Liver (tissue), 8 donors: ENCODE measurements at regions not wholly inside any gene's neighbourhood (a gene's known extent, or its start where the extent isn't known, plus 50 kb on each side); places are given as distances from the start of the nearest gene placed in this dataset.

ENCODE experiments used
- DNase-seq: peaks from one replicate; pipeline ENCODE4 v3.0.0-alpha.2; 2017; ENCODE audit warnings: low spot score
- H3K27ac ChIP-seq, 2 donors: one replicate each; pipeline ENCODE4 v1.7.0; 2013; ENCODE audit warnings: inconsistent platforms in 2 of 2, low read length in 2 of 2, control low read depth in 1 of 2, low read depth in 1 of 2, mild to moderate bottlenecking in 1 of 2
- H3K27me3 ChIP-seq, 4 donors: one replicate each; pipeline versions ENCODE4 v1.6.1 to v1.7.0; 2013; ENCODE audit warnings: low read length in 3 of 4, inconsistent platforms in 1 of 4, mild to moderate bottlenecking in 1 of 4, moderate library complexity in 1 of 4; ENCODE audit not compliant: control insufficient read depth in 4 of 4, insufficient read depth in 4 of 4
- H3K36me3 ChIP-seq, 4 donors: one replicate each; pipeline versions ENCODE4 v1.6.1 to v1.7.0; 2013; ENCODE audit warnings: low read length in 3 of 4, mild to moderate bottlenecking in 3 of 4, low read depth in 1 of 4, moderate library complexity in 1 of 4; ENCODE audit not compliant: control insufficient read depth in 4 of 4, insufficient read depth in 3 of 4
- H3K4me1 ChIP-seq, 4 donors: one replicate each; pipeline versions ENCODE4 v1.6.1 to v1.7.0; 2013; ENCODE audit warnings: low read length in 3 of 4, mild to moderate bottlenecking in 3 of 4, moderate library complexity in 1 of 4; ENCODE audit not compliant: control insufficient read depth in 4 of 4, insufficient read depth in 4 of 4
- H3K4me3 ChIP-seq, 3 donors: one replicate each; pipeline versions ENCODE4 v1.6.1 to v1.7.0; 2013; ENCODE audit warnings: low read length in 3 of 3, control low read depth in 1 of 3, low read depth in 1 of 3, mild to moderate bottlenecking in 1 of 3
- H3K9ac ChIP-seq, 2 donors: one replicate each; pipeline ENCODE4 v1.7.0; 2013; ENCODE audit warnings: low read length in 2 of 2, mild to moderate bottlenecking in 2 of 2, moderate library complexity in 2 of 2, control low read depth in 1 of 2, low read depth in 1 of 2
- H3K9me3 ChIP-seq, 4 donors: one replicate each; pipeline versions ENCODE4 v1.6.1 to v1.7.0; 2013; ENCODE audit warnings: low read length in 3 of 4; ENCODE audit not compliant: control insufficient read depth in 4 of 4
- EGR1 ChIP-seq, 2 donors: IDR thresholded peaks; 2 replicates each; pipeline ENCODE4 v1.6.1; 2016 to 2018; ENCODE audit warnings: antibody characterized with exemption in 2 of 2, low read depth in 2 of 2
- FOXA1 ChIP-seq: IDR thresholded peaks from 2 replicates; pipeline ENCODE4 v1.6.1; 2016; ENCODE audit warnings: antibody characterized with exemption
- FOXA2 ChIP-seq: IDR thresholded peaks from 2 replicates; pipeline ENCODE4 v1.6.1; 2016; ENCODE audit warnings: antibody characterized with exemption
- GABPA ChIP-seq, 2 donors: IDR thresholded peaks in 1 of 2; conservative IDR thresholded peaks in 1 of 2; 2 replicates each; pipeline ENCODE4 v1.6.1; 2016; ENCODE audit warnings: antibody characterized with exemption in 2 of 2, mild to moderate bottlenecking in 1 of 2, moderate library complexity in 1 of 2
- HNF4A ChIP-seq, 2 donors: conservative IDR thresholded peaks; 2 replicates each; pipeline ENCODE4 v1.6.1; 2016; ENCODE audit warnings: antibody characterized with exemption in 2 of 2, mild to moderate bottlenecking in 2 of 2
- HNF4G ChIP-seq: IDR thresholded peaks from 2 replicates; pipeline ENCODE4 v1.6.1; 2016; ENCODE audit warnings: antibody characterized with exemption
- JUND ChIP-seq, 2 donors: IDR thresholded peaks; 2 replicates each; pipeline ENCODE4 v1.6.1; 2016; ENCODE audit warnings: antibody characterized with exemption in 2 of 2
- NR2F2 ChIP-seq: IDR thresholded peaks from 2 replicates; pipeline ENCODE4 v1.6.1; 2016; ENCODE audit warnings: antibody characterized with exemption
- RAD21 ChIP-seq, 2 donors: IDR thresholded peaks; 2 replicates each; pipeline ENCODE4 v1.6.1; 2016; ENCODE audit warnings: antibody characterized with exemption in 2 of 2, mild to moderate bottlenecking in 2 of 2
- RXRA ChIP-seq, 2 donors: IDR thresholded peaks; 2 replicates each; pipeline ENCODE4 v1.6.1; 2017 to 2018; ENCODE audit warnings: antibody characterized with exemption in 2 of 2, mild to moderate bottlenecking in 1 of 2
- SP1 ChIP-seq: IDR thresholded peaks from 2 replicates; pipeline ENCODE4 v1.6.1; 2018; ENCODE audit warnings: antibody characterized with exemption, mild to moderate bottlenecking
- TAF1 ChIP-seq: conservative IDR thresholded peaks from 2 replicates; pipeline ENCODE4 v1.6.1; 2016; ENCODE audit warnings: antibody characterized with exemption, mild to moderate bottlenecking
- YY1 ChIP-seq: IDR thresholded peaks from 2 replicates; pipeline ENCODE4 v1.6.1; 2016; ENCODE audit warnings: antibody characterized with exemption, mild to moderate bottlenecking
- WGBS: extraction: QIAGEN DNeasy Blood & Tissue Kit; methylation state at CpG from one replicate; pipeline ENCODE4 v1.1.7; 2013; 5-methylcytosine and 5-hydroxymethylcytosine counted together
- TF ChIP-seq, protein P1 (sequence below): IDR thresholded peaks from 2 replicates; pipeline ENCODE4 v1.6.1; 2016; ENCODE audit warnings: antibody characterized with exemption, mild to moderate bottlenecking
- TF ChIP-seq, protein P2 (sequence below): IDR thresholded peaks from 2 replicates; pipeline ENCODE4 v1.6.1; 2016; ENCODE audit warnings: antibody characterized with exemption
- TF ChIP-seq, protein P3 (sequence below): fragments of 150-350 bp; IDR thresholded peaks from 2 replicates; pipeline ENCODE4 v1.5.1; 2017; ENCODE audit warnings: improper control_type of control experiment, low read depth, low read length; ENCODE audit not compliant: missing input control
- TF ChIP-seq, protein P4 (sequence below): IDR thresholded peaks from 2 replicates; pipeline ENCODE4 v1.6.1; 2016; ENCODE audit warnings: antibody characterized with exemption
- TF ChIP-seq, protein P5 (sequence below): IDR thresholded peaks from 2 replicates; pipeline ENCODE4 v1.6.1; 2016; ENCODE audit warnings: antibody characterized with exemption
- donor health status: healthy.
- donor health status: healthy.
- donor health status: healthy.
- donor health status: healthy.
- donor health status: healthy.

DNA sequence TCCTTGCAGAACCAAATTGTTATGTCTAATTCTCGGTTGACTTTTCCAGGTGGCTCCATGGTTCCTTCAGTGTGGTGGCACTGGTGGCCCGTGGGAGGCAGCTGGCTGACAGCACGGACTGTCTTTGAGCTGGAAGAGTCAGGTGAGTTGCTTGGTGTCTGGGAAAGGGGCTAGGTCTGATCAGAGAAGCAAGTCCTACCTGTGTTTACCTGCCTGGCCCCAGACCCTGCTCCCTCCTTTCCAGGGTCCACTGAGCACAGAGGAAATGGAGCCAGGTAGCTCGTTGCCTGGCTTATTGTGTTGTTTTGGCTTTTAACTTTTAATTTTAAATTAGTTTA lies 111.8 kb downstream of the BANF2 start:
- Histone ChIP-seq H3K27me3 (no peaks in the 10 kb centered on the region), H3K9me3 (no peaks in the 10 kb centered on the region), H3K4me1 (peaks cover 8 to 36% (median 30%) of the 10 kb centered on the region in 4 donors), H3K36me3 (no peaks in the 10 kb centered on the region), H3K4me3 (no peak overlapping the region), H3K27ac (no peak overlapping the region), H3K9ac (no peak overlapping the region)
- no peak for DNase-seq
- 88% methylated on average over 4 of the region's 4 CpGs for WGBS
- TF ChIP-seq YY1 (no peak), JUND (IDR thresholded peaks at IDR 0.05) (no peak), RAD21 (IDR thresholded peaks at IDR 0.05) (no peak), HNF4A (conservative IDR thresholded peaks at IDR 0.05) (no peak), EGR1 (IDR thresholded peaks at IDR 0.05; ENCODE audit: low read depth in 2 of 2) (no peak), FOXA1 (no peak), FOXA2 (no peak), TAF1 (no peak), SP1 (no peak), HNF4G (no peak), GABPA (IDR thresholded peaks at IDR 0.05 in 1 of 2, conservative IDR thresholded peaks at IDR 0.05 in 1 of 2) (no peak), RXRA (IDR thresholded peaks at IDR 0.05) (no peak), NR2F2 (no peak)
- TF ChIP-seq, protein P1, sequence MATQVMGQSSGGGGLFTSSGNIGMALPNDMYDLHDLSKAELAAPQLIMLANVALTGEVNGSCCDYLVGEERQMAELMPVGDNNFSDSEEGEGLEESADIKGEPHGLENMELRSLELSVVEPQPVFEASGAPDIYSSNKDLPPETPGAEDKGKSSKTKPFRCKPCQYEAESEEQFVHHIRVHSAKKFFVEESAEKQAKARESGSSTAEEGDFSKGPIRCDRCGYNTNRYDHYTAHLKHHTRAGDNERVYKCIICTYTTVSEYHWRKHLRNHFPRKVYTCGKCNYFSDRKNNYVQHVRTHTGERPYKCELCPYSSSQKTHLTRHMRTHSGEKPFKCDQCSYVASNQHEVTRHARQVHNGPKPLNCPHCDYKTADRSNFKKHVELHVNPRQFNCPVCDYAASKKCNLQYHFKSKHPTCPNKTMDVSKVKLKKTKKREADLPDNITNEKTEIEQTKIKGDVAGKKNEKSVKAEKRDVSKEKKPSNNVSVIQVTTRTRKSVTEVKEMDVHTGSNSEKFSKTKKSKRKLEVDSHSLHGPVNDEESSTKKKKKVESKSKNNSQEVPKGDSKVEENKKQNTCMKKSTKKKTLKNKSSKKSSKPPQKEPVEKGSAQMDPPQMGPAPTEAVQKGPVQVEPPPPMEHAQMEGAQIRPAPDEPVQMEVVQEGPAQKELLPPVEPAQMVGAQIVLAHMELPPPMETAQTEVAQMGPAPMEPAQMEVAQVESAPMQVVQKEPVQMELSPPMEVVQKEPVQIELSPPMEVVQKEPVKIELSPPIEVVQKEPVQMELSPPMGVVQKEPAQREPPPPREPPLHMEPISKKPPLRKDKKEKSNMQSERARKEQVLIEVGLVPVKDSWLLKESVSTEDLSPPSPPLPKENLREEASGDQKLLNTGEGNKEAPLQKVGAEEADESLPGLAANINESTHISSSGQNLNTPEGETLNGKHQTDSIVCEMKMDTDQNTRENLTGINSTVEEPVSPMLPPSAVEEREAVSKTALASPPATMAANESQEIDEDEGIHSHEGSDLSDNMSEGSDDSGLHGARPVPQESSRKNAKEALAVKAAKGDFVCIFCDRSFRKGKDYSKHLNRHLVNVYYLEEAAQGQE: no peak
- TF ChIP-seq, protein P2, sequence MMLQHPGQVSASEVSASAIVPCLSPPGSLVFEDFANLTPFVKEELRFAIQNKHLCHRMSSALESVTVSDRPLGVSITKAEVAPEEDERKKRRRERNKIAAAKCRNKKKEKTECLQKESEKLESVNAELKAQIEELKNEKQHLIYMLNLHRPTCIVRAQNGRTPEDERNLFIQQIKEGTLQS: no peak
- TF ChIP-seq, protein P3, sequence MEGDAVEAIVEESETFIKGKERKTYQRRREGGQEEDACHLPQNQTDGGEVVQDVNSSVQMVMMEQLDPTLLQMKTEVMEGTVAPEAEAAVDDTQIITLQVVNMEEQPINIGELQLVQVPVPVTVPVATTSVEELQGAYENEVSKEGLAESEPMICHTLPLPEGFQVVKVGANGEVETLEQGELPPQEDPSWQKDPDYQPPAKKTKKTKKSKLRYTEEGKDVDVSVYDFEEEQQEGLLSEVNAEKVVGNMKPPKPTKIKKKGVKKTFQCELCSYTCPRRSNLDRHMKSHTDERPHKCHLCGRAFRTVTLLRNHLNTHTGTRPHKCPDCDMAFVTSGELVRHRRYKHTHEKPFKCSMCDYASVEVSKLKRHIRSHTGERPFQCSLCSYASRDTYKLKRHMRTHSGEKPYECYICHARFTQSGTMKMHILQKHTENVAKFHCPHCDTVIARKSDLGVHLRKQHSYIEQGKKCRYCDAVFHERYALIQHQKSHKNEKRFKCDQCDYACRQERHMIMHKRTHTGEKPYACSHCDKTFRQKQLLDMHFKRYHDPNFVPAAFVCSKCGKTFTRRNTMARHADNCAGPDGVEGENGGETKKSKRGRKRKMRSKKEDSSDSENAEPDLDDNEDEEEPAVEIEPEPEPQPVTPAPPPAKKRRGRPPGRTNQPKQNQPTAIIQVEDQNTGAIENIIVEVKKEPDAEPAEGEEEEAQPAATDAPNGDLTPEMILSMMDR: no peak
- TF ChIP-seq, protein P4, sequence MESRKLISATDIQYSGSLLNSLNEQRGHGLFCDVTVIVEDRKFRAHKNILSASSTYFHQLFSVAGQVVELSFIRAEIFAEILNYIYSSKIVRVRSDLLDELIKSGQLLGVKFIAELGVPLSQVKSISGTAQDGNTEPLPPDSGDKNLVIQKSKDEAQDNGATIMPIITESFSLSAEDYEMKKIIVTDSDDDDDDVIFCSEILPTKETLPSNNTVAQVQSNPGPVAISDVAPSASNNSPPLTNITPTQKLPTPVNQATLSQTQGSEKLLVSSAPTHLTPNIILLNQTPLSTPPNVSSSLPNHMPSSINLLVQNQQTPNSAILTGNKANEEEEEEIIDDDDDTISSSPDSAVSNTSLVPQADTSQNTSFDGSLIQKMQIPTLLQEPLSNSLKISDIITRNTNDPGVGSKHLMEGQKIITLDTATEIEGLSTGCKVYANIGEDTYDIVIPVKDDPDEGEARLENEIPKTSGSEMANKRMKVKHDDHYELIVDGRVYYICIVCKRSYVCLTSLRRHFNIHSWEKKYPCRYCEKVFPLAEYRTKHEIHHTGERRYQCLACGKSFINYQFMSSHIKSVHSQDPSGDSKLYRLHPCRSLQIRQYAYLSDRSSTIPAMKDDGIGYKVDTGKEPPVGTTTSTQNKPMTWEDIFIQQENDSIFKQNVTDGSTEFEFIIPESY: no peak
- TF ChIP-seq, protein P5, sequence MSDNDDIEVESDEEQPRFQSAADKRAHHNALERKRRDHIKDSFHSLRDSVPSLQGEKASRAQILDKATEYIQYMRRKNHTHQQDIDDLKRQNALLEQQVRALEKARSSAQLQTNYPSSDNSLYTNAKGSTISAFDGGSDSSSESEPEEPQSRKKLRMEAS: no peak
